Right atrium auricular region (tissue), 2 donors: ENCODE measurements at regions not wholly inside any gene's neighbourhood (a gene's known extent, or its start where the extent isn't known, plus 50 kb on each side); places are given as distances from the start of the nearest gene placed in this dataset.

Source experiments
- DNase-seq: peaks from one replicate; pipeline ENCODE4 v3.0.0-alpha.2; 2019; ENCODE audit warnings: low spot score
- H3K27ac ChIP-seq, 2 donors: fragments of 200-600 bp; sonication (generic); 1 replicate in 1 of 2; 2 replicates in 1 of 2; pipeline ENCODE4 v1.5.1; 2016 to 2019
- H3K27me3 ChIP-seq, 2 donors: fragments of 200-600 bp; sonication (generic); one replicate each; pipeline versions ENCODE4 v1.5.1 to v1.6.0; 2017 to 2019
- H3K36me3 ChIP-seq: fragments of 200-600 bp; sonication (generic); one replicate; pipeline ENCODE4 v1.5.1; 2016
- H3K4me1 ChIP-seq, 2 donors: fragments of 200-600 bp; sonication (generic); one replicate each; pipeline versions ENCODE4 v1.5.1 to v1.6.0; 2017 to 2019
- H3K4me3 ChIP-seq, 2 donors: fragments of 200-600 bp; sonication (generic); 1 replicate in 1 of 2; 2 replicates in 1 of 2; pipeline ENCODE4 v1.5.1; 2017 to 2019; ENCODE audit warnings: mild to moderate bottlenecking in 1 of 2, moderate library complexity in 1 of 2
- H3K9me3 ChIP-seq, 2 donors: fragments of 200-600 bp; sonication (generic); one replicate each; pipeline ENCODE4 v1.5.1; 2019
- TF ChIP-seq, protein P1 (sequence below), 2 donors: fragments of 200-600 bp; sonication (generic); IDR thresholded peaks; one replicate each; pipeline ENCODE4 v1.5.1; 2019; ENCODE audit warnings: antibody characterized with exemption in 2 of 2

DNA sequence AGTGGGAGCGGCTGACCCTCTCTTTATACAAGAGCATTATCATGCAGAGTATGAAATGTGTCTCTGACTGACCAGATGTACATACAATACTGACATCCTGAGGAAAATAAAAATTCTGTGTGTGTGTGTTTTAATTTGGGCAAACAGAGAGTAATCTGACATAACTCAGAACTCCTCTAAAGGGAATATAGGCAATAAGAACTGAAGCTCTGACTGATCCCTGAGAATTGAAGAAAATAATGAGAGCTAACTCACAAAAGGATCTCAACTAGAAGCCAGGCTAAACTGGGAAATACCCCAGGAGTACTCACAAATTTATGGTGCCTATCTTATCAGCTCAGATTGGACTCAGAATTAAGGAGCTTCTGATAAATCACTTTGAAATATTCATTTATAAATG is 539.9 kb downstream of the OLFM4 start:
- Histone ChIP-seq H3K36me3 (no peaks in the 10 kb centered on the region), H3K4me3 (no peak overlapping the region), H3K27me3 (no peaks in the 10 kb centered on the region), H3K9me3 (no peaks in the 10 kb centered on the region), H3K27ac (no peak overlapping the region), H3K4me1 (no peaks in the 10 kb centered on the region)
- DNase-seq, result no peak
- TF ChIP-seq, protein P1, sequence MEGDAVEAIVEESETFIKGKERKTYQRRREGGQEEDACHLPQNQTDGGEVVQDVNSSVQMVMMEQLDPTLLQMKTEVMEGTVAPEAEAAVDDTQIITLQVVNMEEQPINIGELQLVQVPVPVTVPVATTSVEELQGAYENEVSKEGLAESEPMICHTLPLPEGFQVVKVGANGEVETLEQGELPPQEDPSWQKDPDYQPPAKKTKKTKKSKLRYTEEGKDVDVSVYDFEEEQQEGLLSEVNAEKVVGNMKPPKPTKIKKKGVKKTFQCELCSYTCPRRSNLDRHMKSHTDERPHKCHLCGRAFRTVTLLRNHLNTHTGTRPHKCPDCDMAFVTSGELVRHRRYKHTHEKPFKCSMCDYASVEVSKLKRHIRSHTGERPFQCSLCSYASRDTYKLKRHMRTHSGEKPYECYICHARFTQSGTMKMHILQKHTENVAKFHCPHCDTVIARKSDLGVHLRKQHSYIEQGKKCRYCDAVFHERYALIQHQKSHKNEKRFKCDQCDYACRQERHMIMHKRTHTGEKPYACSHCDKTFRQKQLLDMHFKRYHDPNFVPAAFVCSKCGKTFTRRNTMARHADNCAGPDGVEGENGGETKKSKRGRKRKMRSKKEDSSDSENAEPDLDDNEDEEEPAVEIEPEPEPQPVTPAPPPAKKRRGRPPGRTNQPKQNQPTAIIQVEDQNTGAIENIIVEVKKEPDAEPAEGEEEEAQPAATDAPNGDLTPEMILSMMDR (IDR thresholded peaks at IDR 0.05), result no peak

DNA sequence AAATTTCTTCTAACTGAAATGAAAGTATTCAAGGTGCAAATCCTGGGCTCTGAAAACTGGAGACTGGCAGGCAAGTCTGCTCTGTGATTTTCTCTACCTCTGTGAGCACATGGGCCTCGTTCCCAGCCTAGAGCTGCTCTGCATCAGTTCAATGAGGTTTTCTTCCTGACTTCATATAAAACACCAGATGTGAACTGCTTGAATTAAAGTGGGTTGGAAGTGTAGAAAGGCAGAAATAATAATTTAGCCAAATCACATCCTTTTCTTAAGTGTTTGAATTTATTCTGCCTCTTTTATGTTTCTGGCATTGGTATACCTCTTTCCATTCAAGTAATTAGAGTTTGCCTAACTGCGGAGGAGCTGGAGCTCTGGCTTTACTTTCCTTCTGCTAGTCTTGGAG is 540.8 kb downstream of the OLFM4 start:
- no peaks in the 10 kb centered on the region for H3K27me3 ChIP-seq
- no peaks in the 10 kb centered on the region for H3K36me3 ChIP-seq
- no peaks in the 10 kb centered on the region for H3K9me3 ChIP-seq
- TF ChIP-seq, protein P1 (IDR thresholded peaks at IDR 0.05), result no peak
- H3K4me3 ChIP-seq, result no peak overlapping the region
- no peak for DNase-seq
- no peaks in the 10 kb centered on the region for H3K4me1 ChIP-seq
- H3K27ac ChIP-seq, result no peak overlapping the region

DNA sequence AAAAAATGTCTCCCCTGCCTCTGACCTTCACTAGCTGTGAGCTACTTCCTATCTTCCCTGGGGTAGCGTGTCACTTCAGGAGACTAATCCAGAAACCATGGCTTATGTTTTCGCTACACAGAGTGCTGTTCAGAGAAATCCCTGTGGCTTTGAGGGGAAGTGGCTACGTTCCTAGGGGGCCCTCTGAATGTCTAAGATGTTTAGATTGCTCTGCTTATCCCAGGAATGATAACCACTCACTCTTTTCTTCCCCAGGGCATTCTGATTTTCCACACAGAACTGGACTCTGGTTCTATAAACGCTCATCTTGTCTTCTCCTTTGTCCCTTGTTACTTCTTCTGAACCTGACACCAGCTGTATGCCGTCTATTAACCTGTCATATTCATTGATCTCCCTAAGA is 572.5 kb downstream of the OLFM4 start:
- Histone ChIP-seq H3K4me1 (no peaks in the 10 kb centered on the region), H3K36me3 (no peaks in the 10 kb centered on the region), H3K4me3 (no peak overlapping the region), H3K9me3 (peaks cover 0 to 4% of the 10 kb centered on the region in 2 donors), H3K27ac (no peak overlapping the region), H3K27me3 (no peaks in the 10 kb centered on the region)
- DNase-seq, result no peak
- TF ChIP-seq, protein P1 (IDR thresholded peaks at IDR 0.05), result no peak

DNA sequence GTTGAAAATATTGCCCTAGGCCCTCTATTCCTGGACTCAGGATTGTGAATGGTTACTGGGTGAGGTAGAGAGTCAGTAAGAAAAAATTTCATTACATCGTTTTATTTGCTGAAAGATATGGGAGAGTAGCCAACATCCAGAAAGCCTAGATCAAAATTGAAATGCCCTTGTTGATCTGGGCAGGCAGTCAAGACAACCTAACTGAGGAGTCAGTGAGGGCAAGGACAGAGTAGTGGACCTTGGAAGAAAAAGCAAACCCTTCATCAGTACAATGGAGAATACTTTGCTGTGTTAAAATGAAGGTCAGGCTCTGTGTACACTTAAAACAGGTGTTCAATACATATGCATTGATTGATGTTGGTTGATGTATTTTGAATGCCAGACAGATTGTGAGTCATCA is 576.7 kb downstream of the OLFM4 start:
- H3K27ac ChIP-seq, result no peak overlapping the region
- no peaks in the 10 kb centered on the region for H3K27me3 ChIP-seq
- H3K36me3 ChIP-seq, result no peaks in the 10 kb centered on the region
- H3K4me3 ChIP-seq, result no peak overlapping the region
- H3K4me1 ChIP-seq, result no peaks in the 10 kb centered on the region
- TF ChIP-seq, protein P1 (IDR thresholded peaks at IDR 0.05), result no peak
- no peak for DNase-seq
- peaks cover 0 to 4% of the 10 kb centered on the region in 2 donors for H3K9me3 ChIP-seq

DNA sequence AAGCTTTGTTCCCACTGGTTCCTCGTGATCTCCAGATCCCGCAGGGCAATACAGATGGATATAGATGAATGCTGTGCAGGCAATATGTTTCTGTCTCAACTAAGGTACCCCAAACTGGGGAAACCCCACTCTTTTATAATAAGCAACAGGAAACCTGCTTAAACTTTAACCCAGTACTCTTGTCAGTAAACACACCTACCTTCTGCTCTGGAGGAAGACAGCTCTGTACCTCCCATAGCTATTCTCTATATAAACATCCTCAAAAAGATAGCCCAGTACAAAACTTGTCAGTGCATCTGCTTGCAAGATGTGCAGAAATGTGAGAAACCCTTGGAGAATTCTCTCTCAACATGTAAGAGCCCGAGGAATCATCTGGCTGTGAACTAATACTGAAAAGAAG is 583.6 kb downstream of the OLFM4 start:
- Histone ChIP-seq H3K4me3 (no peak overlapping the region), H3K4me1 (no peaks in the 10 kb centered on the region), H3K9me3 (no peaks in the 10 kb centered on the region), H3K36me3 (no peaks in the 10 kb centered on the region), H3K27ac (no peak overlapping the region), H3K27me3 (no peaks in the 10 kb centered on the region)
- TF ChIP-seq, protein P1 (IDR thresholded peaks at IDR 0.05), result no peak
- DNase-seq, result no peak

DNA sequence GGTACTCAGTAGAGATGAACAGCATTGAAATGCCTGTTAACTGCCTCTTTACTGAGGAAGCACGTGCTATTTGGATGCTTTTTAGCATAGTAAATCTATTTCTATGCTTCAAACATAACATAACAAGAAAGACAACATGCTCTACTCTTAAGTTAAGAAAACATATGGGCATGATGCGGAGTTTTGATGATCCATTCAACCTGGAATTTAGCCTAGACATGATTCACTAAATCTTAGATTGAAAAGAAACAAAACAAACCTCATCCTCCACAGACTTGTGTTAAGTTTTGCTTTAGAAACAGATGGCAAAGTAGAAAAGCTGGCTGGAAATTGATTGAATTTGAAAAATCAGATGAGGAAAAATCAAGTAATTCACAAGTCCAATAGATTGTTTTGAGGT is 593.8 kb downstream of the OLFM4 start:
- H3K4me1 ChIP-seq, result no peaks in the 10 kb centered on the region
- H3K27ac ChIP-seq, result no peak overlapping the region
- H3K27me3 ChIP-seq, result no peaks in the 10 kb centered on the region
- TF ChIP-seq, protein P1 (IDR thresholded peaks at IDR 0.05), result no peak
- no peaks in the 10 kb centered on the region for H3K36me3 ChIP-seq
- no peaks in the 10 kb centered on the region for H3K9me3 ChIP-seq
- no peak for DNase-seq
- no peak overlapping the region for H3K4me3 ChIP-seq
